Small intestine (tissue), 7 donors: ENCODE measurements at regions not wholly inside any gene's neighbourhood (a gene's known extent, or its start where the extent isn't known, plus 50 kb on each side); places are given as distances from the start of the nearest gene placed in this dataset.

Experiments
- DNase-seq, 2 donors: peaks; one replicate each; pipeline versions ENCODE4 v3.0.0 to v3.0.0-alpha.2; 2013
- FAIRE-seq: peaks from 2 replicates; lab custom pipeline; 2012; peaks lifted over from hg19 to GRCh38; lab: Jason Lieb, UNC
- H3K27ac ChIP-seq, 3 donors: one replicate each; pipeline ENCODE4 v1.5.1; 2013; ENCODE audit warnings: low read length in 2 of 3, mild to moderate bottlenecking in 2 of 3, control low read depth in 1 of 3, inconsistent platforms in 1 of 3, low read depth in 1 of 3, moderate library complexity in 1 of 3
- H3K27me3 ChIP-seq, 3 donors: one replicate each; pipeline ENCODE4 v1.6.1; 2013; ENCODE audit warnings: low read length in 3 of 3, inconsistent platforms in 1 of 3; ENCODE audit not compliant: control insufficient read depth in 3 of 3, insufficient read depth in 3 of 3
- H3K36me3 ChIP-seq, 3 donors: one replicate each; pipeline ENCODE4 v1.6.1; 2013; ENCODE audit warnings: low read length in 3 of 3, inconsistent platforms in 1 of 3, low read depth in 1 of 3, mild to moderate bottlenecking in 1 of 3, moderate library complexity in 1 of 3; ENCODE audit not compliant: control insufficient read depth in 3 of 3, insufficient read depth in 2 of 3
- H3K4me1 ChIP-seq, 3 donors: one replicate each; pipeline ENCODE4 v1.6.1; 2013; ENCODE audit warnings: low read length in 2 of 3, inconsistent platforms in 1 of 3, low read depth in 1 of 3, mild to moderate bottlenecking in 1 of 3, moderate library complexity in 1 of 3; ENCODE audit not compliant: control insufficient read depth in 3 of 3, insufficient read depth in 2 of 3
- H3K4me3 ChIP-seq, 3 donors: one replicate each; pipeline ENCODE4 v1.5.1; 2013; ENCODE audit warnings: low read length in 3 of 3, control low read depth in 1 of 3, inconsistent platforms in 1 of 3, low read depth in 1 of 3, mild to moderate bottlenecking in 1 of 3, moderate library complexity in 1 of 3
- H3K9me3 ChIP-seq, 2 donors: one replicate each; pipeline ENCODE4 v1.6.1; 2013; ENCODE audit warnings: low read depth in 1 of 2, low read length in 1 of 2; ENCODE audit not compliant: control insufficient read depth in 2 of 2, insufficient read depth in 1 of 2
- WGBS, 3 donors: extraction: QIAGEN DNeasy Blood & Tissue Kit; methylation state at CpG; one replicate each; pipeline ENCODE4 v1.1.7; 2013; 5-methylcytosine and 5-hydroxymethylcytosine counted together
- donor health status: healthy with polysubstance abuse.
- donor health status: control.
- donor health status: control.
- donor health status: Bipolar disorder and iron deficiency.
- donor health status: healthy.

DNA sequence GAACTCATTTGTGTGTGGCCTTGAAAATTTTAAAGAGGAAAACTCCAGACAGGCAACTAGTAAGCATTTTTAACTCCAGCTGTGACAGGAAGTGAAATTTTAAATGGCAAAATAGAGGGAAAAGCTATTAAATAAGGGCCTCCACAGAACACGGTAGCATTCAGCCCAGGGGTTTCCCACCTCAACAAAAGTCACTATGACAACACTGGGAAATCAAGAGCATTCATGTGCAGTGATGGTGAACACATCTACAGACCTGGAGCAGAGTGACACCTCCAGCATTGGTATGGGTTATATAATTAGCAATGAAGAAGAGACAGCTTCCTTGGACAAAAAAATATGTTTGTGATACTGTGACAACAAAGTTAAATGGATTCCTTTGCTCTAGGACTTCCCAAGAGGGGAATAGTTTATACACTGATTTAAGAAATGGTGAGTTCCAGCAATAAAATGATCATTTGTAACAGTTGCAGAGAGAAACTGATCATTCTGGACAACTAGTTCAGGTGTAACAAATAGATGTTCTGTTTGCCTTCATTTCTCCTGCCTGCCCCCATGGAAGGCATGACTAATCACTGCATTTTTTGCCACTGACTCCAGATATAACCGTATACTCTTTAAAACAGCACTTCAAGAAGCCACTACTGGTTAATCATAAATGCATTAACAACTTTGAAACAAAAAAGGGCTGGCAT lies 93.3 kb upstream of the SLC44A1 start:
- Histone ChIP-seq H3K4me3 (no peak overlapping the region), H3K36me3 (no peaks in the 10 kb centered on the region), H3K27ac (no peak overlapping the region), H3K4me1 (peaks cover 0 to 12% (median 2%) of the 10 kb centered on the region in 3 donors), H3K9me3 (no peaks in the 10 kb centered on the region), H3K27me3 (no peaks in the 10 kb centered on the region)
- WGBS, 3 donors: 46 to 48% (median 47%) methylated on average over 2 of the region's 2 CpGs
- DNase-seq (no peak), FAIRE-seq (no peak)

DNA sequence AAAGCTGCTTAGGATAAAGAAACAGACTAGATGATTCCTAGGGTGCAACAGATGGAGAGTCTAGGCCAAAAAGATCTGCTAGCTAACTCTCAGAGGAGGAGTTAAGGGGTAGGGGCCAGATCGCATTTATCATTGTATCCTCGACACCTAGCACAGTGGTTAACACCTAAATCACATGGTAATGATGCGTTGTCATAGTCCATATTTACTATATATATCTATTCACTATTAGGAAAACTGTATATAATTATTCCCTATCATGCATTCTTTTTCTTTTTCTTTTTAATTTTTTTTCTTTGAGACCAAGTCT lies 92.8 kb upstream of the SLC44A1 start:
- Histone ChIP-seq H3K27ac (no peak overlapping the region), H3K36me3 (no peaks in the 10 kb centered on the region), H3K4me1 (peaks cover 0 to 12% (median 2%) of the 10 kb centered on the region in 3 donors), H3K4me3 (no peak overlapping the region), H3K9me3 (no peaks in the 10 kb centered on the region), H3K27me3 (no peaks in the 10 kb centered on the region)
- FAIRE-seq (no peak), DNase-seq (no peak)
- 79 to 95% (median 88%) methylated on average over 3 of the region's 3 CpGs for WGBS, 3 donors

DNA sequence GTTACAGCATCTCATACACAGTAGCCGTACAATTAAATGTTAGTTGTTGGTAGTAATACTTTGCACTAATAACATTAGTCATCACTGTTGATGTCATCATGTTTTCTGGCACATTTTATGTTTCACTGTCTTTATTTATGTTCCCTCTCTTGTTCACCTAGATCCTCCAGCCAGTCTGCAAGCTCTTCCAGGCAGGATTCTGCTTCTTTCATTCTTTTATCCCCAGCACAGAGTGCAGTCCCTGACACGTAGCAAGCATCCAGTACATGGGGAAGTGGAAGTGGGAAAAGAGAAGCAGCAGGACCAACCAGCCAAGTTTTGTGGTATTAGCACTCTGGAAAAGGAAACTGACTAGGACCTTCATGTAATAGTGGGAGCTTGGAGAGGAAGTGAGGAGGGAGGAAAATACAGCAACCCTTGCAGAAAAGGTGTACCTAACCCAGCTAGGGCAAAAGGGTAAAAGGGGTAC lies 89.7 kb upstream of the SLC44A1 start:
- FAIRE-seq (no peak), DNase-seq (peak in 1 of 2 donors; percentile 15)
- Histone ChIP-seq H3K36me3 (no peaks in the 10 kb centered on the region), H3K4me1 (peaks cover 0 to 12% (median 2%) of the 10 kb centered on the region in 3 donors), H3K27ac (no peak overlapping the region), H3K9me3 (no peaks in the 10 kb centered on the region), H3K27me3 (no peaks in the 10 kb centered on the region), H3K4me3 (no peak overlapping the region)
- WGBS, 3 donors: 59 to 78% (median 65%) methylated on average over 2 of the region's 2 CpGs

DNA sequence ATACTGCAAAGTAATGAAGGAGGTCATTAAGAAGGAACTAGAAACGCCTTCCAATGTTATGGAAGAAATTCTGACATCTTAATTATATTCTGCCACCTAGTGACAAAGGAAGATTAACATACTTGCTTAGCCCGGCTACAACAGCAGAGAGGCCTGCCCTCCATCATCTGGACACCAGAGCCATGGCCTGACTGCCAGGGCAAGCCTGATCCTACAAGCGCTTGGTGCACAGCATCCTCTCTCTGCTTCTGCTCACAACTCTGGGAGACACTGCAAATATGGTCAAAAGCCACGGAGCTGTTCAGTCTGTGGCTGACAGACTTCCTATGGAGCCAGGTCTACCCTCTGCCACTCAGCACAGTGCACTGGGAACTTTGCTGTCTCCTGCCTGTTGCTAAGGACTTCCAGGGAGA lies 87.3 kb upstream of the SLC44A1 start:
- 13 to 17% (median 14%) methylated on average over 4 of the region's 4 CpGs for WGBS, 3 donors
- H3K4me3 ChIP-seq: no peak overlapping the region
- no peaks in the 10 kb centered on the region for H3K9me3 ChIP-seq
- H3K27ac ChIP-seq: no peak overlapping the region
- DNase-seq: peak; percentile 69 to 75
- H3K27me3 ChIP-seq: no peaks in the 10 kb centered on the region
- no peak for FAIRE-seq
- peaks cover 0 to 8% (median 0%) of the 10 kb centered on the region in 3 donors for H3K4me1 ChIP-seq
- H3K36me3 ChIP-seq: no peaks in the 10 kb centered on the region

DNA sequence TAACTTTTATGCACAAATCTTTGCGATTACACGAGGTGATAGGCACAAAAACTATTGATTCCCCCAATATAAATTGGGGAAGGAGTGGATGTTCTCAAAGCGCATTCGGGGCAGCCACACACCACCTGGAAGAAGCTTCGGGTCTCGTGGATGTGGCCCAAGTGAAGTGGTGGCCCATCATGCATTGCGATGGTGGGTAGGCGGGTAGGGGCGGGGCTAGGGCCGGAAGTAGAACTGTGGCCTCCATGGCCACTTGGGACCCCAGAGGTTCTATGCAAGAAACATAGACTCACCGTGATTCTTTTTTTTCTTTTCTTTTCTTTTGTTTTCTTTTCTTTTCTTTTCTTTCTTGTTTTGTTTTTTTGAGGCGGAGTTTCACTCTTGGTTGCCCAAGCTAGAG lies 86.4 kb upstream of the SLC44A1 start:
- WGBS, 3 donors: 90 to 95% (median 93%) methylated on average over 12 of the region's 12 CpGs
- H3K27ac ChIP-seq: no peak overlapping the region
- DNase-seq: no peak

DNA sequence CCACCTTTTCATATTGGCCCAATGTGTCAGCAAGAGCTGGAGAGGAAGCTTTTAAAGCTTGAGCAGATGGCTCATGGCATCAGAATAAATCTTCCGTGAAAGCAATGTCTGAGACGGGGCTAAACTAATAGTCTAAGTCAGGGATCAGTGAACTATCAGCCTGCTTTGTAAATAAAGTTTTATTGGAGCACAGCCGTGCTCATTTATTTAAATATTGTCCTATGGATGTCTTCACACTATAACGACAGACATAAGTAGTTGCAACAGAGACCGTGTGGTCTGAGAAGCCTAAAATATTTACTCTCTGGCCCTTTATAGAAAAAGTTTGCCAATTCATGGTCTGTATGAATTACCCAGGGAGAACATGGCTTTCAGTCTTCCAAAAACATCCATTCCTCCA lies 85.6 kb upstream of the SLC44A1 start:
- WGBS, 3 donors: 67 to 86% (median 79%) methylated on average over 5 of the region's 5 CpGs
- no peaks in the 10 kb centered on the region for H3K36me3 ChIP-seq
- DNase-seq: no peak
- no peak overlapping the region for H3K27ac ChIP-seq
- peaks cover 0 to 8% (median 0%) of the 10 kb centered on the region in 3 donors for H3K4me1 ChIP-seq
- no peaks in the 10 kb centered on the region for H3K9me3 ChIP-seq
- H3K4me3 ChIP-seq: no peak overlapping the region
- no peak for FAIRE-seq
- H3K27me3 ChIP-seq: no peaks in the 10 kb centered on the region

More for the DNA sequence above, 86.4 kb upstream of the SLC44A1 start:
- H3K9me3 ChIP-seq: no peaks in the 10 kb centered on the region
- H3K27me3 ChIP-seq: no peaks in the 10 kb centered on the region
- no peak for FAIRE-seq
- no peaks in the 10 kb centered on the region for H3K36me3 ChIP-seq
- H3K4me3 ChIP-seq: no peak overlapping the region
- peaks cover 0 to 8% (median 0%) of the 10 kb centered on the region in 3 donors for H3K4me1 ChIP-seq

DNA sequence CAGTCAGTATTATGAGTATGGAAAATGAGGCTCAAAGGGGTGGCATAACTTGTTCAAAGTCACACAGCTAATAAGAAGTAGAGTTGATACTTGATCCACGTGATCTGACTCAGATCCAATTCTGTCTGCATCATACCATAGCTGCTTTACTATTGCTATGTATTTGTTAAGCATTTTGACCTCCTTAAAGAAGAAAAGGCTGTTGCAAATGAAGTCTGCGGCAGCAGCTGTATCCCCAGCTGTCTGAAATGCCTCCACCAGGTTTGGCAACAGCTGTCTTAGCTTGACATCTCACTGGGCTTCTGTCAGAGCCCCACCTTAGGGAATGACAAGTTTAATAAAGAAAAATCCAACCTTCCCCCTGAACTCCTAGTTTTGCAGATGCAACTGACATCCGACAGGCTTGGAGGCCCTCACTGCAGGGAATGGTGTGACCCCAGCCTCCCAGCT lies 75.6 kb upstream of the SLC44A1 start:
- Histone ChIP-seq H3K27ac (no peak overlapping the region), H3K27me3 (no peaks in the 10 kb centered on the region), H3K4me3 (no peak overlapping the region), H3K4me1 (no peaks in the 10 kb centered on the region), H3K9me3 (no peaks in the 10 kb centered on the region), H3K36me3 (no peaks in the 10 kb centered on the region)
- FAIRE-seq: no peak
- no peak for DNase-seq
- 75 to 90% (median 85%) methylated on average over 3 of the region's 3 CpGs for WGBS, 3 donors

DNA sequence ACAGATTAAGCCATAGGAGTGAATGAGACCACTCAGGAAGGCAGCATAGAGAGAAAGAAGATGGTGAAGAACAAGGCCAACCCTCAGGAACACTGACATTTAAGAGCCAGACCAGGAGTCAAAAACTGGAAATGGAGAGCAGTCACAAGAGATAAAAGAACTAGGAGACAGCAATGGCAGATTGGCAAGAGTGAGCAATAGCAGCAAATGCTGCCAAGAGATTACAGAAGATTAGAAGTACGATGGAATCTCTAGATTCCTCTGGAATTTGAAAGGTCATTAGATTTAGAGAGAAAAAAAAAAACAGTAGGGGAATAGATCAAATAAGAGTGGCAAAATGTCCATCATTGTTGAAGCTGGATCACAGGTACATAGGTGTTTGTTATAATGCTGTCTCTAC lies 73.4 kb upstream of the SLC44A1 start:
- no peaks in the 10 kb centered on the region for H3K36me3 ChIP-seq
- no peak overlapping the region for H3K4me3 ChIP-seq
- no peak overlapping the region for H3K27ac ChIP-seq
- H3K9me3 ChIP-seq: no peaks in the 10 kb centered on the region
- FAIRE-seq (no peak), DNase-seq (no peak)
- 13 to 32% (median 25%) methylated on average over 1 of the region's 1 CpG for WGBS, 3 donors
- no peaks in the 10 kb centered on the region for H3K4me1 ChIP-seq
- no peaks in the 10 kb centered on the region for H3K27me3 ChIP-seq

DNA sequence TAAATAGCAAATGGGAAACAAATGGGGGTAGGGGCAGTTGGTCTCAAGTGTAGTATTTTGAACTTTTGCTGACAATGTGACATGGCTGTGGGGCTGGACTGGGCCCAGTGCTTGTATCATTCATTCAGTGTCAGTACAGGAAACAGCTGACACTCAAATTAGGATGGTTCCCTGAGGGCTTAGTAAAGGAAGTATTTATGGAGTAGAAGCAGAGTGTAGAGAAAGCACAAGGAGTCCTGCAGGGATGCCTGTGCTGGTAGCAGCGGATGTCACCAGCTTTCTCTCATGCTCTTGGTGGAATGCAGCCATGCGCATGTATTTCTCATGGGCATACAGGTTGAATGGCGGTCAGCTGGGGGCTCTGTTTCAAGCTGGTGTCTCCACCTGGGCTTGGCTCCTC lies 72.9 kb upstream of the SLC44A1 start:
- Histone ChIP-seq H3K27ac (no peak overlapping the region), H3K4me3 (no peak overlapping the region), H3K9me3 (no peaks in the 10 kb centered on the region), H3K27me3 (no peaks in the 10 kb centered on the region), H3K4me1 (no peaks in the 10 kb centered on the region), H3K36me3 (no peaks in the 10 kb centered on the region)
- whole genome bisulfite sequencing, 3 donors: 71 to 99% (median 94%) methylated on average over 3 of the region's 3 CpGs
- DNase-seq: no peak
- no peak for FAIRE-seq
